Testis (tissue), 2 donors: ENCODE measurements at regions not wholly inside any gene's neighbourhood (a gene's known extent, or its start where the extent isn't known, plus 50 kb on each side); places are given as distances from the start of the nearest gene placed in this dataset.

Experiments
- CTCF ChIP-seq, 3 experiments: fragments of 450-650 bp in 2 of 3; fragments of 200-600 bp in 1 of 3; sonication (generic) in 1 of 3; IDR thresholded peaks; one replicate each; pipeline ENCODE4 v1.5.1; 2016 to 2019; ENCODE audit warnings: antibody characterized with exemption in 3 of 3, mild to moderate bottlenecking in 2 of 3, moderate library complexity in 1 of 3
- POLR2A ChIP-seq: fragments of 450-650 bp; IDR thresholded peaks from one replicate; pipeline ENCODE4 v1.6.1; 2017; ENCODE audit warnings: antibody characterized with exemption, mild to moderate bottlenecking, moderate library complexity

- TF ChIP-seq POLR2A (no peak), CTCF (IDR thresholded peaks at IDR 0.05) (no peak)
Observed at GRCh38 chr16:27600381-27600780, 50.4 kb downstream of the KATNIP start.
